ENCODE measurements at regions not wholly inside any gene's neighbourhood (a gene's known extent, or its start where the extent isn't known, plus 50 kb on each side); places are given as distances from the start of the nearest gene placed in this dataset.
A peak's percentile ranks its signal among the peaks of the same experiment; 100 is the strongest.

GRCh38 chr5:4180703-4181102 lies 585.1 kb downstream of the IRX1 start:
- Histone ChIP-seq H3K9ac (no peak overlapping the region), H3K27ac (no peak overlapping the region), H3K36me3 (no peaks in the 10 kb centered on the region), H3K4me2 (no peak overlapping the region), H4K20me1 (no peaks in the 10 kb centered on the region), H3K4me1 (peaks cover 0 to 10% (median 2%) of the 10 kb centered on the region in 10 experiments; a peak in 2 of 20 replicates), H3K9me3 (replicated peaks in 1 of 11) (peaks cover 28 to 60% (median 35%) of the 10 kb centered on the region in 11 experiments), H3K27me3 (no peaks in the 10 kb centered on the region), H3K4me3 (no peak overlapping the region)
- no peak for TF ChIP-seq Cebpa-rat (IDR thresholded peaks at IDR 0.05)

DNA sequence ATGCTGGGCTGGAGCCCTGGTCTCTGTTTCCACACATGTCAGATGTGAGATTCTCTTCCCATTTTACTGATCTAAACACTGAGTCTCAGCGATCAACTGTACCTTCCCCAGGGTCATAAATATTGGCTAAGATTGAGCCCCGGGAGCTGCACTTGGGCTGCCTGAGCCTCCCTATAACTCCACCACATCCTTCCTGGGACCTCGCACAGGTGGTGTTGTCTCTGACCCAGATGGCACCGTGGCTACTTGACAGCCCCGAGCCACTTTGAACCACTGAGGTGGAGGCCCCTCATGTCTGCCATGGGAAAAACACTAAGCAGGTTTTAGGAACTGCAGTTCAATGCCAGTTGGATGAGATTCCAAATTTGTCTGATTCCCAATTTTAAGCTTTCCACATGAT lies 586.5 kb downstream of the IRX1 start:
- Histone ChIP-seq H3K4me1 (peaks cover 0 to 10% (median 2%) of the 10 kb centered on the region in 10 experiments; a peak in 2 of 20 replicates), H3K36me3 (no peaks in the 10 kb centered on the region), H4K20me1 (no peaks in the 10 kb centered on the region), H3K4me3 (no peak overlapping the region), H3K4me2 (peak overlapping the region in 2 of 11 experiments; percentile 14 to 30; a peak in 1 of 22 replicates), H3K27ac (no peak overlapping the region; a peak in 1 of 22 replicates), H3K9ac (no peak overlapping the region), H3K9me3 (replicated peaks in 1 of 11) (peaks cover 28 to 57% (median 43%) of the 10 kb centered on the region in 11 experiments), H3K27me3 (no peaks in the 10 kb centered on the region)
- no peak for TF ChIP-seq Cebpa-rat (IDR thresholded peaks at IDR 0.05)

GRCh38 chr5:4185127-4185526 lies 589.5 kb downstream of the IRX1 start:
- Histone ChIP-seq H4K20me1 (no peaks in the 10 kb centered on the region), H3K36me3 (no peaks in the 10 kb centered on the region), H3K4me3 (no peak overlapping the region), H3K27ac (no peak overlapping the region), H3K9me3 (replicated peaks in 1 of 11) (peaks cover 20 to 45% (median 37%) of the 10 kb centered on the region in 11 experiments), H3K4me2 (no peak overlapping the region), H3K27me3 (no peaks in the 10 kb centered on the region), H3K9ac (no peak overlapping the region), H3K4me1 (peaks cover 0 to 18% (median 10%) of the 10 kb centered on the region in 10 experiments; a peak in 12 of 20 replicates)
- no peak for TF ChIP-seq Cebpa-rat (IDR thresholded peaks at IDR 0.05)

DNA sequence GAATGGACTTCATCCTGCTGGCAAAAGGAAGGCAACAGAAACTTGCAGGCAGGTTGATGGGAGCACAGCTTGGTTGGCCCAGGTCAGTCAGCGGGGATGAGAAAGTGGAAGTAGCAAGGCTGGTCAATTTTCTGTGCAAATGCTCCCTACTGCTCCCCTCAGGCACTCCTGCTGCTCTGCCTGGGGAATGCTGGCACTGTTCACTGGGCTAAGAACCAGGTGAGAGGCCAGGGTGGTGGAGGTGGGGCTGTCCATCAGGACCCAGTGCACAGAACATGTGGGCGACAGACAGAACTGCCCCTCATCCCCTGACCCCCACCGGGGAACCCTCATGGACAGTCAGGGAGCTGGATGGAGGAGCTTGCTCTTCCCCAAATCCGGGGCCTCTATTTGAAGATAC lies 593.1 kb downstream of the IRX1 start:
- Histone ChIP-seq H3K27ac (no peak overlapping the region), H3K4me2 (peak overlapping the region in 7 of 11 experiments; percentile 1 to 49 (median 20); a peak in 9 of 22 replicates), H3K9me3 (replicated peaks in 1 of 11) (peaks cover 16 to 34% (median 27%) of the 10 kb centered on the region in 11 experiments), H4K20me1 (no peaks in the 10 kb centered on the region), H3K36me3 (no peaks in the 10 kb centered on the region), H3K4me1 (peaks cover 0 to 15% (median 8%) of the 10 kb centered on the region in 10 experiments; a peak in 10 of 20 replicates), H3K4me3 (no peak overlapping the region), H3K27me3 (no peaks in the 10 kb centered on the region), H3K9ac (no peak overlapping the region)
- TF ChIP-seq Cebpa-rat (IDR thresholded peaks at IDR 0.05) = no peak

GRCh38 chr5:4189317-4189716 lies 593.7 kb downstream of the IRX1 start:
- no peak for TF ChIP-seq Cebpa-rat (IDR thresholded peaks at IDR 0.05)
- no peak overlapping the region for H3K4me2 ChIP-seq
- peaks cover 0 to 15% (median 8%) of the 10 kb centered on the region in 10 experiments; a peak in 10 of 20 replicates for H3K4me1 ChIP-seq
- H3K36me3 ChIP-seq = no peaks in the 10 kb centered on the region
- H3K9ac ChIP-seq = no peak overlapping the region
- no peaks in the 10 kb centered on the region for H4K20me1 ChIP-seq
- no peaks in the 10 kb centered on the region for H3K27me3 ChIP-seq
- no peak overlapping the region for H3K27ac ChIP-seq
- peaks cover 10 to 28% (median 21%) of the 10 kb centered on the region in 11 experiments for H3K9me3 ChIP-seq (replicated peaks in 1 of 11)
- no peak overlapping the region for H3K4me3 ChIP-seq

- H3K9ac ChIP-seq = no peak overlapping the region
- H3K4me2 ChIP-seq = no peak overlapping the region
- H3K27me3 ChIP-seq = no peaks in the 10 kb centered on the region
- H3K9me3 ChIP-seq (replicated peaks in 1 of 11) = peaks cover 0 to 13% (median 7%) of the 10 kb centered on the region in 11 experiments; a peak in 11 of 22 replicates
- H4K20me1 ChIP-seq = no peaks in the 10 kb centered on the region
- H3K4me3 ChIP-seq = no peak overlapping the region
- no peak overlapping the region for H3K27ac ChIP-seq
- TF ChIP-seq Cebpa-rat (IDR thresholded peaks at IDR 0.05) = no peak
- H3K4me1 ChIP-seq = peaks cover 0 to 15% (median 8%) of the 10 kb centered on the region in 10 experiments; a peak in 10 of 20 replicates
- no peaks in the 10 kb centered on the region for H3K36me3 ChIP-seq
Measured at GRCh38 chr5:4191041-4191440, 595.4 kb downstream of the IRX1 start.

DNA sequence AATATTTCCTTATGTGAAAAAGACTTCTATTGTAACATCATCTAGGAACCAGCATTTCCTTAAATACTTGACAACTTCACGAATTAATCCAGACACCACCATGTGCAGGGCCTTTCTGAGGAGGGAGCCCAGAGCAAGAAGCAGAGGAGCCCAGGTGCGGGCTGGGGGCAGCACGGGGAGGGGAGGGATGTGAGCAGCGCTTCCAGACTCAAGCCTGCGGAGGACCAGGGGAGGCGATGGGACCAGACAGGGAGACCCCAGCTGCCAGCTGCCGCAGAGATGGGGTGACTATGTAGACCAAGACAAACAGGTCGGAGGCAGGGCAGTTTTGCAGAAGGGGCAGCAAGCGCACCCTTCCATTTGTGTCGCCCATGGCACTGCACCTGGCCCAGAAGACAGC lies 596.1 kb downstream of the IRX1 start:
- H3K4me3 ChIP-seq = no peak overlapping the region
- no peak overlapping the region for H3K9ac ChIP-seq
- H3K4me2 ChIP-seq = no peak overlapping the region
- H3K9me3 ChIP-seq (replicated peaks in 1 of 11) = peaks cover 0 to 10% (median 7%) of the 10 kb centered on the region in 11 experiments; a peak in 8 of 22 replicates
- H3K27ac ChIP-seq = no peak overlapping the region
- no peak for TF ChIP-seq Cebpa-rat (IDR thresholded peaks at IDR 0.05)
- H3K36me3 ChIP-seq = no peaks in the 10 kb centered on the region
- H4K20me1 ChIP-seq = no peaks in the 10 kb centered on the region
- peaks cover 1 to 18% (median 10%) of the 10 kb centered on the region in 10 experiments; a peak in 14 of 20 replicates for H3K4me1 ChIP-seq
- no peaks in the 10 kb centered on the region for H3K27me3 ChIP-seq

- Histone ChIP-seq H3K36me3 (no peaks in the 10 kb centered on the region), H4K20me1 (no peaks in the 10 kb centered on the region), H3K9me3 (replicated peaks in 1 of 11) (peaks cover 0 to 6% (median 4%) of the 10 kb centered on the region in 11 experiments; a peak in 8 of 22 replicates), H3K27me3 (no peaks in the 10 kb centered on the region), H3K4me1 (peaks cover 5 to 22% (median 14%) of the 10 kb centered on the region in 10 experiments; a peak in 15 of 20 replicates), H3K9ac (no peak overlapping the region), H3K4me2 (no peak overlapping the region), H3K4me3 (no peak overlapping the region), H3K27ac (no peak overlapping the region)
- TF ChIP-seq Cebpa-rat (IDR thresholded peaks at IDR 0.05) = no peak
Measured at GRCh38 chr5:4192111-4192510, 596.5 kb downstream of the IRX1 start.

GRCh38 chr5:4196744-4197143 lies 601.1 kb downstream of the IRX1 start:
- no peaks in the 10 kb centered on the region for H3K36me3 ChIP-seq
- H3K9ac ChIP-seq = no peak overlapping the region
- no peaks in the 10 kb centered on the region for H3K9me3 ChIP-seq (replicated peaks in 1 of 11)
- H3K4me1 ChIP-seq = peaks cover 7 to 27% (median 18%) of the 10 kb centered on the region in 10 experiments; a peak in 17 of 20 replicates
- H3K27me3 ChIP-seq = no peaks in the 10 kb centered on the region
- H3K27ac ChIP-seq = peak overlapping the region in 3 of 11 experiments; percentile 13 to 52 (median 33); a peak in 4 of 22 replicates
- H3K4me2 ChIP-seq = peak overlapping the region in 10 of 11 experiments; percentile 19 to 66 (median 50); a peak in 20 of 22 replicates
- no peaks in the 10 kb centered on the region for H4K20me1 ChIP-seq
- H3K4me3 ChIP-seq = no peak overlapping the region
- TF ChIP-seq Cebpa-rat (IDR thresholded peaks at IDR 0.05) = no peak

- H3K27ac ChIP-seq = peak overlapping the region in 4 of 11 experiments; percentile 14 to 52 (median 35); a peak in 3 of 22 replicates
- H4K20me1 ChIP-seq = no peaks in the 10 kb centered on the region
- H3K36me3 ChIP-seq = no peaks in the 10 kb centered on the region
- no peaks in the 10 kb centered on the region for H3K27me3 ChIP-seq
- H3K4me3 ChIP-seq = no peak overlapping the region
- no peak overlapping the region for H3K9ac ChIP-seq
- TF ChIP-seq Cebpa-rat (IDR thresholded peaks at IDR 0.05) = no peak
- peak overlapping the region in 10 of 11 experiments; percentile 19 to 66 (median 50); a peak in 20 of 22 replicates for H3K4me2 ChIP-seq
- H3K9me3 ChIP-seq (replicated peaks in 1 of 11) = no peaks in the 10 kb centered on the region
- peaks cover 7 to 27% (median 18%) of the 10 kb centered on the region in 10 experiments; a peak in 17 of 20 replicates for H3K4me1 ChIP-seq
Measured at GRCh38 chr5:4197151-4197550, 601.5 kb downstream of the IRX1 start.

Measured in BLaER1 treated with 17β-estradiol and CSF1 and Interleukin-3, amounts not matched to agents 10 nM and 100 nM (cell line).